OCI-LY1 (cell line): ENCODE measurements at regions not wholly inside any gene's neighbourhood (a gene's known extent, or its start where the extent isn't known, plus 50 kb on each side); places are given as distances from the start of the nearest gene placed in this dataset.
"Not testable (repeated sequence)": the region's sequence is repeated elsewhere in the genome, so short reads cannot be mapped to it uniquely, and the experiment has no call there.

Source experiments
- H2AFZ ChIP-seq: fragments of 200-600 bp; sonication (generic), shearing (Covaris generic); 2 replicates; pipeline ENCODE4 v1.6.0; 2014; ENCODE audit warnings: antibody characterized with exemption, mild to moderate bottlenecking, low read length
- H3F3A ChIP-seq: fragments of 200-600 bp; sonication (generic), shearing (Covaris generic); 2 replicates; pipeline ENCODE4 v1.6.0; 2014; ENCODE audit warnings: mild to moderate bottlenecking, antibody characterized with exemption, low read length, moderate library complexity; ENCODE audit not compliant: insufficient read depth
- H3K27ac ChIP-seq: fragments of 200-600 bp; sonication (generic); 2 replicates; pipeline ENCODE4 v1.5.1; 2014; ENCODE audit warnings: low read length, mixed run types, mild to moderate bottlenecking, low read depth; ENCODE audit not compliant: poor library complexity, severe bottlenecking
- H3K27me3 ChIP-seq: fragments of 200-600 bp; sonication (generic); 2 replicates; pipeline ENCODE4 v1.6.0; 2014; ENCODE audit warnings: antibody characterized with exemption, mild to moderate bottlenecking, low read length, moderate library complexity; ENCODE audit not compliant: insufficient read depth
- H3K36me3 ChIP-seq: fragments of 200-600 bp; sonication (generic); 2 replicates; pipeline ENCODE4 v1.6.1; 2014; ENCODE audit warnings: mild to moderate bottlenecking, antibody characterized with exemption, low read length, moderate library complexity, mixed read lengths; ENCODE audit not compliant: insufficient read depth
- H3K4me1 ChIP-seq: fragments of 200-600 bp; sonication (generic); 2 replicates; pipeline ENCODE4 v1.5.1; 2014; ENCODE audit warnings: mild to moderate bottlenecking, low read length, moderate library complexity; ENCODE audit not compliant: insufficient read depth, severe bottlenecking
- H3K4me2 ChIP-seq: fragments of 200-600 bp; sonication (generic), shearing (Covaris generic); 2 replicates; pipeline ENCODE4 v1.6.1; 2014; ENCODE audit warnings: low read length
- H3K4me3 ChIP-seq: fragments of 200-600 bp; sonication (generic); 2 replicates; pipeline ENCODE4 v1.5.1; 2014; ENCODE audit warnings: low read length, low read depth, mild to moderate bottlenecking, mixed read lengths; ENCODE audit not compliant: poor library complexity, severe bottlenecking
- H3K79me2 ChIP-seq: fragments of 200-600 bp; shearing (Covaris generic); 2 replicates; pipeline ENCODE4 v1.6.1; 2016; ENCODE audit warnings: mixed run types, low read length, mixed read lengths; ENCODE audit not compliant: insufficient read depth
- H3K9ac ChIP-seq: fragments of 200-600 bp; sonication (generic), shearing (Covaris generic); 2 replicates; pipeline ENCODE4 v1.6.1; 2014; ENCODE audit warnings: mild to moderate bottlenecking, low read length, mixed read lengths
- H3K9me2 ChIP-seq: fragments of 200-600 bp; sonication (generic), shearing (Covaris generic); 2 replicates; pipeline ENCODE4 v1.6.1; 2014; ENCODE audit warnings: low read depth, mild to moderate bottlenecking, low read length, mixed read lengths
- H3K9me3 ChIP-seq: fragments of 200-600 bp; shearing (Covaris generic); 2 replicates; pipeline ENCODE4 v1.6.1; 2014; ENCODE audit warnings: low read length, mixed read lengths
- H4K20me1 ChIP-seq: fragments of 200-600 bp; sonication (generic), shearing (Covaris generic); 2 replicates; pipeline ENCODE4 v1.6.0; 2016; ENCODE audit warnings: mild to moderate bottlenecking, low read length; ENCODE audit not compliant: insufficient read depth
- EZH2 ChIP-seq: fragments of 200-600 bp; sonication (generic), shearing (Covaris generic); IDR thresholded peaks from 2 replicates; pipeline ENCODE4 v1.8.0; 2017; ENCODE audit warnings: borderline replicate concordance, mixed run types, mild to moderate bottlenecking, antibody characterized with exemption, low read length, moderate library complexity, mixed read lengths
- TF ChIP-seq, protein P1 (sequence below): fragments of 200-600 bp; sonication (generic), shearing (Covaris generic); IDR thresholded peaks from 2 replicates; pipeline ENCODE4 v1.5.1; 2017; ENCODE audit warnings: mild to moderate bottlenecking, antibody characterized with exemption, low read length, moderate library complexity, mixed read lengths

DNA sequence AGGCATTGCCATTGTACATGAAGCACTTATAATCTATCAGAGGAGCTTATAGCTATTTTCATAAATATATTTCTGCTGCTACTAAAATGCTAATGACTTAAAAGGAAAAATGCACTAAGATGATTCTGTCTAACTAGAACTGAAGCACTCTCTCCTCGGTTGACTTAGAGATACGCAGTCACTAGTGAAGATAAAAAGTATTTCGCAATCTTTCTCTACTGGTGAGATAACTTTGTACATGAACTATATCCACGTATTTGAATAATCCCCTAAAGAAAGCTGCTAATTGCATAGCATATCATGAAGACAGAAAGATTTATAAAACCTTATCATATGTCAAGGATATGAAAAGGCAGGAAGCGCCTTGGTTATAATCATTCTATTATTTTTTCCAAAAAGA, 658.1 kb upstream of the PRMT6 start:
- H3K9ac ChIP-seq = no peak overlapping the region

DNA sequence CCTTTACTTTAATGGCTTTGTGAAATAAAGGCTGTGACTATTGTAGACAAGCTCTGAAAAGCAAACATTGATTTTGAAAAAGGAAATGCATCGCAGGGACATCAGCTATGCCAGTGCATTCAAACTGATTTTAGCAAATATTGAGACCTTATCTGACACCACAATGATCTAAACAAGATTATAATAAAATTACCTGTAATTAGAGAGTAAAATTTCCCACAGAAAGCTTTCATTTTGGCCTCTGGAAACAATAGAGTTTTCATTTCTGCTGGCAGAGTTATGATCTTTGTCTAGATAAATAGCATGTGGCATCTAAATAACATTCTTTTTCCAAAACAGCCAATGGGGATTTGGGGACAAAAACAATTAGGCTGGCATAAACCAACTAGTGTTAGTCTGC, 650.4 kb upstream of the PRMT6 start:
- no peaks in the 10 kb centered on the region for H3K4me1 ChIP-seq
- no peak overlapping the region for H3K9ac ChIP-seq
- TF ChIP-seq, protein P1, sequence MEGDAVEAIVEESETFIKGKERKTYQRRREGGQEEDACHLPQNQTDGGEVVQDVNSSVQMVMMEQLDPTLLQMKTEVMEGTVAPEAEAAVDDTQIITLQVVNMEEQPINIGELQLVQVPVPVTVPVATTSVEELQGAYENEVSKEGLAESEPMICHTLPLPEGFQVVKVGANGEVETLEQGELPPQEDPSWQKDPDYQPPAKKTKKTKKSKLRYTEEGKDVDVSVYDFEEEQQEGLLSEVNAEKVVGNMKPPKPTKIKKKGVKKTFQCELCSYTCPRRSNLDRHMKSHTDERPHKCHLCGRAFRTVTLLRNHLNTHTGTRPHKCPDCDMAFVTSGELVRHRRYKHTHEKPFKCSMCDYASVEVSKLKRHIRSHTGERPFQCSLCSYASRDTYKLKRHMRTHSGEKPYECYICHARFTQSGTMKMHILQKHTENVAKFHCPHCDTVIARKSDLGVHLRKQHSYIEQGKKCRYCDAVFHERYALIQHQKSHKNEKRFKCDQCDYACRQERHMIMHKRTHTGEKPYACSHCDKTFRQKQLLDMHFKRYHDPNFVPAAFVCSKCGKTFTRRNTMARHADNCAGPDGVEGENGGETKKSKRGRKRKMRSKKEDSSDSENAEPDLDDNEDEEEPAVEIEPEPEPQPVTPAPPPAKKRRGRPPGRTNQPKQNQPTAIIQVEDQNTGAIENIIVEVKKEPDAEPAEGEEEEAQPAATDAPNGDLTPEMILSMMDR = no peak
- TF ChIP-seq EZH2 = no peak
- H3K9me3 ChIP-seq = no peaks in the 10 kb centered on the region
- no peaks in the 10 kb centered on the region for H3K9me2 ChIP-seq
- no peaks in the 10 kb centered on the region for H3K79me2 ChIP-seq
- no peak overlapping the region for H3K4me3 ChIP-seq
- no peak overlapping the region for H3K27ac ChIP-seq
- no peak overlapping the region for H2AFZ ChIP-seq
- no peaks in the 10 kb centered on the region for H3F3A ChIP-seq
- H3K36me3 ChIP-seq = no peaks in the 10 kb centered on the region
- H3K27me3 ChIP-seq = no peaks in the 10 kb centered on the region
- H3K4me2 ChIP-seq = no peak overlapping the region
- no peaks in the 10 kb centered on the region for H4K20me1 ChIP-seq

More for the DNA sequence above, 658.1 kb upstream of the PRMT6 start:
- H3K4me2 ChIP-seq = no peak overlapping the region
- H3K27ac ChIP-seq = no peak overlapping the region
- no peaks in the 10 kb centered on the region for H3K36me3 ChIP-seq
- TF ChIP-seq, protein P1 = no peak
- no peak for TF ChIP-seq EZH2
- H3K4me3 ChIP-seq = no peak overlapping the region
- H4K20me1 ChIP-seq = no peaks in the 10 kb centered on the region
- no peaks in the 10 kb centered on the region for H3F3A ChIP-seq
- no peak overlapping the region for H2AFZ ChIP-seq
- no peaks in the 10 kb centered on the region for H3K79me2 ChIP-seq
- H3K27me3 ChIP-seq = no peaks in the 10 kb centered on the region
- no peaks in the 10 kb centered on the region for H3K9me3 ChIP-seq
- no peaks in the 10 kb centered on the region for H3K9me2 ChIP-seq
- no peaks in the 10 kb centered on the region for H3K4me1 ChIP-seq

DNA sequence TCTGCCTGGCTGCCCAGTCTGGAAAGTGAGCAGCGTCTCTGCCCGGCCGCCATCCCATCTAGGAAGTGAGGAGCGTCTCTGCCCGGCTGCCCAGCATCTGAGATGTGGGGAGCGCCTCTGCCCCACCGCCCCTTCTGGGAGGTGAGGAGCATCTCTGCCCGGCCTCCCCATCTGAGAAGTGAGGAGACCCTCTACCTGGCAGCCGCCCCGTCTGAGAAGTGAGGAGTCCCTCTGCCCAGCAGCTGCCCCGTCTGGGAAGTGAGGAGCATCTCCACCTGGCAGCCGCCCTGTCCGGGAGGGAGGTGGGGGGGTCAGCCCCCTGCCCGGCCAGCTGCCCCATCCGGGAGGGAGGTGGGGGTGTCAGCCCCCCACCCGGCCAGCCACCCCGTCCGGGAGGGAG, 644.2 kb upstream of the PRMT6 start:
- not testable (repeated sequence) for H3K9me3 ChIP-seq, H3F3A ChIP-seq, H2AFZ ChIP-seq, H3K36me3 ChIP-seq, H3K9ac ChIP-seq, H3K4me2 ChIP-seq, H3K4me1 ChIP-seq, H3K9me2 ChIP-seq, H3K27me3 ChIP-seq, H3K27ac ChIP-seq, H4K20me1 ChIP-seq, H3K4me3 ChIP-seq, H3K79me2 ChIP-seq

DNA sequence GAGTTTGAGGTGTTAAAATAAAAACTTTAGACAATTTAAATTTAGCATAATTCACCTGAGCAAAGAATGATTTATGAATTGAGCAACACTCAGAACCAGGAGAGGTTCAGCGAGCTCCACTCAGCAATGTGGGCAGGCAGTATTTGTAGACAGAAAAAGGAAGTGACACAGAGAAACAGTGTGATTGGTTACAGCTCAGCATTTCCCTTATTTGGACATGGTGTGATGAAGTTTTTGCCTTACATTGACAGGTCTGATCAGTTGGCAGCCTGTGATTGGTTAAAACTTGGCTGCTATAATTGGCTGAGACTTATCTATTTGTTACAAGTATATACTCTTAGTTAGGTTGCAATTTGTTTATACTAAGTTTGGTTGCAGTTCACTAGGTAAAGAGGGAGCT, 621.2 kb upstream of the PRMT6 start:
- no peak overlapping the region for H3K9ac ChIP-seq
- TF ChIP-seq EZH2 = no peak
- TF ChIP-seq, protein P1 = no peak

More for the DNA sequence above, 621.2 kb upstream of the PRMT6 start:
- no peaks in the 10 kb centered on the region for H3K79me2 ChIP-seq
- H3K4me1 ChIP-seq = no peaks in the 10 kb centered on the region
- no peaks in the 10 kb centered on the region for H3K36me3 ChIP-seq
- H3K27me3 ChIP-seq = no peaks in the 10 kb centered on the region
- H4K20me1 ChIP-seq = no peaks in the 10 kb centered on the region
- H2AFZ ChIP-seq = no peak overlapping the region
- no peaks in the 10 kb centered on the region for H3K9me2 ChIP-seq
- no peak overlapping the region for H3K27ac ChIP-seq
- no peaks in the 10 kb centered on the region for H3K9me3 ChIP-seq
- no peak overlapping the region for H3K4me3 ChIP-seq
- no peaks in the 10 kb centered on the region for H3F3A ChIP-seq
- no peak overlapping the region for H3K4me2 ChIP-seq
